GM23338 (cell line): ENCODE measurements at regions not wholly inside any gene's neighbourhood (a gene's known extent, or its start where the extent isn't known, plus 50 kb on each side); places are given as distances from the start of the nearest gene placed in this dataset.

Source experiments
- CTCF ChIP-seq, 2 experiments: fragments of 200-600 bp in 1 of 2; sonication (generic) in 1 of 2; conservative IDR thresholded peaks; 2 replicates each; pipeline versions ENCODE4 v1.5.1 to v1.6.1; 2016 to 2017; ENCODE audit warnings: antibody characterized with exemption in 2 of 2, low read depth in 2 of 2, mild to moderate bottlenecking in 2 of 2, moderate library complexity in 1 of 2
- EZH2 ChIP-seq: fragments of 200-600 bp; sonication (generic); IDR thresholded peaks from one replicate; pipeline ENCODE4 v1.8.0; 2017; ENCODE audit warnings: antibody characterized with exemption, mild to moderate bottlenecking, low read depth; ENCODE audit not compliant: unreplicated experiment
- EZH2phosphoT487 ChIP-seq: fragments of 200-600 bp; sonication (generic); IDR thresholded peaks from one replicate; pipeline ENCODE4 v1.8.1; 2018; ENCODE audit warnings: antibody characterized with exemption; ENCODE audit not compliant: unreplicated experiment
- POLR2AphosphoS5 ChIP-seq: IDR thresholded peaks from 2 replicates; pipeline ENCODE4 v1.6.1; 2016; ENCODE audit warnings: antibody characterized with exemption, low read depth
- STAT1 ChIP-seq: IDR thresholded peaks from one replicate; pipeline ENCODE4 v1.6.1; 2016; ENCODE audit warnings: antibody characterized with exemption; ENCODE audit not compliant: unreplicated experiment
- ZNF462 ChIP-seq: fragments of 250-450 bp; sonication (Bioruptor Pico); IDR thresholded peaks from 2 replicates; pipeline ENCODE4 v1.5.0; 2020; ENCODE audit warnings: mild to moderate bottlenecking, moderate library complexity
- TF ChIP-seq, protein P1 (sequence below): IDR thresholded peaks from one replicate; pipeline ENCODE4 v1.6.1; 2018; ENCODE audit warnings: antibody characterized with exemption; ENCODE audit not compliant: unreplicated experiment

DNA sequence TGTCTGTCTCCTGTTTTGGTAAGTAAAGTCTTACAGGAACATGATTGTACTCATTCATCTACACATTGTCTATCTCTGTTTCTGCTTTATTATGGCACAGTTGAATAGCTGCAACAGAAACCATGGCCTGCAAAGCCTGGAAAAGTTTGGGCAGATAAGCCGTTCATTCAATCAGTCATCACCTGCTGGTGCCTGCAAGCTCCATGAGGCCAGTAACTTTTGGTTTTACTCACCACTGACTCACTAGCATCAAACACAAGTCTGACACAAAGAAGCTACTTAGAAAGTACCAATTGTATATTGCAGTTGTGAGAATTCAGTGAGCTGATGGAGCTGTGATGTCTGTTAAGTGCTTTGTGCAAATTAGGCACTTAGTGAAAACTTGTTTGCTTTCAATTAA is 373.6 kb upstream of the SGCD start:
- TF ChIP-seq CTCF (conservative IDR thresholded peaks at IDR 0.05; ENCODE audit: low read depth in 2 of 2), result no peak
- TF ChIP-seq, protein P1, sequence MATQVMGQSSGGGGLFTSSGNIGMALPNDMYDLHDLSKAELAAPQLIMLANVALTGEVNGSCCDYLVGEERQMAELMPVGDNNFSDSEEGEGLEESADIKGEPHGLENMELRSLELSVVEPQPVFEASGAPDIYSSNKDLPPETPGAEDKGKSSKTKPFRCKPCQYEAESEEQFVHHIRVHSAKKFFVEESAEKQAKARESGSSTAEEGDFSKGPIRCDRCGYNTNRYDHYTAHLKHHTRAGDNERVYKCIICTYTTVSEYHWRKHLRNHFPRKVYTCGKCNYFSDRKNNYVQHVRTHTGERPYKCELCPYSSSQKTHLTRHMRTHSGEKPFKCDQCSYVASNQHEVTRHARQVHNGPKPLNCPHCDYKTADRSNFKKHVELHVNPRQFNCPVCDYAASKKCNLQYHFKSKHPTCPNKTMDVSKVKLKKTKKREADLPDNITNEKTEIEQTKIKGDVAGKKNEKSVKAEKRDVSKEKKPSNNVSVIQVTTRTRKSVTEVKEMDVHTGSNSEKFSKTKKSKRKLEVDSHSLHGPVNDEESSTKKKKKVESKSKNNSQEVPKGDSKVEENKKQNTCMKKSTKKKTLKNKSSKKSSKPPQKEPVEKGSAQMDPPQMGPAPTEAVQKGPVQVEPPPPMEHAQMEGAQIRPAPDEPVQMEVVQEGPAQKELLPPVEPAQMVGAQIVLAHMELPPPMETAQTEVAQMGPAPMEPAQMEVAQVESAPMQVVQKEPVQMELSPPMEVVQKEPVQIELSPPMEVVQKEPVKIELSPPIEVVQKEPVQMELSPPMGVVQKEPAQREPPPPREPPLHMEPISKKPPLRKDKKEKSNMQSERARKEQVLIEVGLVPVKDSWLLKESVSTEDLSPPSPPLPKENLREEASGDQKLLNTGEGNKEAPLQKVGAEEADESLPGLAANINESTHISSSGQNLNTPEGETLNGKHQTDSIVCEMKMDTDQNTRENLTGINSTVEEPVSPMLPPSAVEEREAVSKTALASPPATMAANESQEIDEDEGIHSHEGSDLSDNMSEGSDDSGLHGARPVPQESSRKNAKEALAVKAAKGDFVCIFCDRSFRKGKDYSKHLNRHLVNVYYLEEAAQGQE, result no peak
- no peak for TF ChIP-seq EZH2
- no peak for TF ChIP-seq POLR2AphosphoS5
- TF ChIP-seq STAT1, result no peak
- no peak for TF ChIP-seq EZH2phosphoT487
- TF ChIP-seq ZNF462 (CRISPR knock-in tag), result no peak
